ENCODE measurements at regions not wholly inside any gene's neighbourhood (a gene's known extent, or its start where the extent isn't known, plus 50 kb on each side); places are given as distances from the start of the nearest gene placed in this dataset.

GRCh38 chr3:94429517-94429916 is 366.7 kb downstream of the NSUN3 start:
- H3K9me3 ChIP-seq, result peaks cover 8% of the 10 kb centered on the region; the same call in 1 of the 2 replicates
- no peak overlapping the region for H3K4me3 ChIP-seq (ENCODE audit: low read depth, low read length)
- Mint-ChIP-seq H3K4me3 (ENCODE audit: unreplicated experiment) (no peak overlapping the region), H3K27me3 (ENCODE audit: insufficient read depth, unreplicated experiment) (no peaks in the 10 kb centered on the region), H3K9me3 (ENCODE audit: unreplicated experiment) (peaks cover 10% of the 10 kb centered on the region), H3K27ac (ENCODE audit: unreplicated experiment) (no peak overlapping the region), H3K4me1 (ENCODE audit: low read depth, unreplicated experiment) (no peaks in the 10 kb centered on the region), H3K36me3 (ENCODE audit: insufficient read depth, unreplicated experiment) (no peaks in the 10 kb centered on the region)
- no peaks in the 10 kb centered on the region for H3K4me1 ChIP-seq
- H3K36me3 ChIP-seq (ENCODE audit: control insufficient read depth, insufficient read depth, low read length), result no peaks in the 10 kb centered on the region
- no TSS peak for BruUV-seq (replicated peaks)
- ChIA-PET CTCF (no interaction called here), POLR2A (no interaction called here)
- intact Hi-C loops (cut with micrococcal nuclease; ENCODE audit: unreplicated experiment), result no loop called here
- no peak for DNase-seq
- TF ChIP-seq CTCF (IDR thresholded peaks at IDR 0.05; ENCODE audit: insufficient read depth in 1 of 2, low read depth in 1 of 2, low read length in 1 of 2, severe bottlenecking in 1 of 2, unreplicated experiment in 1 of 2), result no peak
- no peaks in the 10 kb centered on the region for H3K27me3 ChIP-seq (replicated peaks; ENCODE audit: control insufficient read depth, insufficient read depth, low read length)

GRCh38 chr3:94431876-94432570 is 369.2 kb downstream of the NSUN3 start:
- DNase-seq, result no peak
- Mint-ChIP-seq H3K27ac (ENCODE audit: unreplicated experiment) (no peak overlapping the region), H3K4me3 (ENCODE audit: unreplicated experiment) (no peak overlapping the region), H3K4me1 (ENCODE audit: low read depth, unreplicated experiment) (no peaks in the 10 kb centered on the region), H3K36me3 (ENCODE audit: insufficient read depth, unreplicated experiment) (no peaks in the 10 kb centered on the region), H3K9me3 (ENCODE audit: unreplicated experiment) (peaks cover 6% of the 10 kb centered on the region), H3K27me3 (ENCODE audit: insufficient read depth, unreplicated experiment) (no peaks in the 10 kb centered on the region)
- no peak overlapping the region for H3K4me3 ChIP-seq (ENCODE audit: low read depth, low read length)
- no peaks in the 10 kb centered on the region for H3K36me3 ChIP-seq (ENCODE audit: control insufficient read depth, insufficient read depth, low read length)
- CTCF ChIA-PET, result interaction anchor here (0.7 kb wide), 1 partner anchor 1796 kb away, joined by 4 read pairs; no protein-coding TSS in a partner anchor
- H3K4me1 ChIP-seq, result no peaks in the 10 kb centered on the region
- POLR2A ChIA-PET, result no interaction called here
- TF ChIP-seq CTCF (IDR thresholded peaks at IDR 0.05; ENCODE audit: insufficient read depth in 1 of 2, low read depth in 1 of 2, low read length in 1 of 2, severe bottlenecking in 1 of 2, unreplicated experiment in 1 of 2), result no peak
- no peaks in the 10 kb centered on the region for H3K9me3 ChIP-seq
- BruUV-seq (replicated peaks), result no TSS peak
- no peaks in the 10 kb centered on the region for H3K27me3 ChIP-seq (replicated peaks; ENCODE audit: control insufficient read depth, insufficient read depth, low read length)
- intact Hi-C loops (cut with micrococcal nuclease; ENCODE audit: unreplicated experiment), result no loop called here

GRCh38 chr3:94433811-94434210 is 370.9 kb downstream of the NSUN3 start:
- Mint-ChIP-seq H3K27me3 (ENCODE audit: insufficient read depth, unreplicated experiment) (no peaks in the 10 kb centered on the region), H3K36me3 (ENCODE audit: insufficient read depth, unreplicated experiment) (no peaks in the 10 kb centered on the region), H3K27ac (ENCODE audit: unreplicated experiment) (no peak overlapping the region), H3K4me1 (ENCODE audit: low read depth, unreplicated experiment) (no peaks in the 10 kb centered on the region), H3K4me3 (ENCODE audit: unreplicated experiment) (no peak overlapping the region), H3K9me3 (ENCODE audit: unreplicated experiment) (no peaks in the 10 kb centered on the region)
- no peak overlapping the region for H3K4me3 ChIP-seq (ENCODE audit: low read depth, low read length)
- ChIA-PET POLR2A (no interaction called here), CTCF (no interaction called here)
- DNase-seq, result no peak
- H3K36me3 ChIP-seq (ENCODE audit: control insufficient read depth, insufficient read depth, low read length), result no peaks in the 10 kb centered on the region
- intact Hi-C loops (cut with micrococcal nuclease; ENCODE audit: unreplicated experiment), result no loop called here
- BruUV-seq (replicated peaks), result no TSS peak
- H3K27me3 ChIP-seq (replicated peaks; ENCODE audit: control insufficient read depth, insufficient read depth, low read length), result no peaks in the 10 kb centered on the region
- no peak for TF ChIP-seq CTCF (IDR thresholded peaks at IDR 0.05; ENCODE audit: insufficient read depth in 1 of 2, low read depth in 1 of 2, low read length in 1 of 2, severe bottlenecking in 1 of 2, unreplicated experiment in 1 of 2)
- H3K4me1 ChIP-seq, result no peaks in the 10 kb centered on the region
- no peaks in the 10 kb centered on the region for H3K9me3 ChIP-seq

Measured in Caco-2 (cell line).